HEK293 (cell line): ENCODE measurements at regions not wholly inside any gene's neighbourhood (a gene's known extent, or its start where the extent isn't known, plus 50 kb on each side); places are given as distances from the start of the nearest gene placed in this dataset.

ENCODE experiments used
- CTCF ChIA-PET: fragments of 350-600 bp; formaldehyde crosslinking; extraction: SDS; loops from one replicate; lab custom pipeline; 2021; ENCODE audit warnings: antibody characterized with exemption; lab: Yijun Ruan, JAX
- POLR2A ChIA-PET: fragments of 300-600 bp; formaldehyde crosslinking; extraction: SDS; loops from one replicate; lab custom pipeline; 2020; ENCODE audit warnings: antibody characterized with exemption, inconsistent platforms; lab: Yijun Ruan, JAX
- H3K27ac ChIP-seq: fragments of 200-500 bp; sonication (Bioruptor generic); 2 replicates; pipeline ENCODE4 v1.5.1; 2014; ENCODE audit warnings: low read depth, low read length, control low read depth, inconsistent platforms; ENCODE audit errors: extremely low read depth
- H3K36me3 ChIP-seq, 2 experiments: fragments of 200-500 bp in 1 of 2; sonication (Bioruptor generic) in 1 of 2; 1 replicate in 1 of 2; 2 replicates in 1 of 2; pipeline ENCODE4 v1.5.1; 2014 to 2017; ENCODE audit warnings: inconsistent platforms in 2 of 2, low read length in 2 of 2; ENCODE audit not compliant: control insufficient read depth in 2 of 2, insufficient read depth in 1 of 2
- H3K4me1 ChIP-seq: fragments of 200-500 bp; sonication (Bioruptor generic); 2 replicates; pipeline ENCODE4 v1.5.1; 2014; ENCODE audit warnings: mild to moderate bottlenecking, low read length, inconsistent platforms; ENCODE audit not compliant: control insufficient read depth, insufficient read depth
- H3K4me3 ChIP-seq: 2 replicates; pipeline ENCODE4 v1.5.1; 2011; ENCODE audit warnings: low read depth, mild to moderate bottlenecking, control low read depth, low read length, moderate library complexity
- H3K9me3 ChIP-seq: fragments of 200-500 bp; sonication (Bioruptor generic); 2 replicates; pipeline ENCODE4 v1.5.1; 2014; ENCODE audit warnings: low read depth, low read length, inconsistent platforms; ENCODE audit not compliant: control insufficient read depth, insufficient read depth
- BCL11B ChIP-seq: fragments of 450-650 bp; formaldehyde crosslinking; IDR thresholded peaks from 2 replicates; pipeline ENCODE4 v1.5.1; 2016; ENCODE audit warnings: low read depth, missing biosample characterization, missing genetic modification characterization
- KLF16 ChIP-seq: fragments of 450-650 bp; formaldehyde crosslinking; IDR thresholded peaks from 2 replicates; pipeline ENCODE4 v1.5.1; 2017; ENCODE audit warnings: missing biosample characterization, missing genetic modification characterization
- KLF9 ChIP-seq: fragments of 450-650 bp; formaldehyde crosslinking; IDR thresholded peaks from 2 replicates; pipeline ENCODE4 v1.5.1; 2016; ENCODE audit warnings: missing biosample characterization, missing genetic modification characterization, low read depth
- SCRT2 ChIP-seq: fragments of 450-650 bp; formaldehyde crosslinking; IDR thresholded peaks from 2 replicates; pipeline ENCODE4 v1.5.1; 2016; ENCODE audit warnings: missing biosample characterization, missing genetic modification characterization
- WT1 ChIP-seq: fragments of 450-650 bp; formaldehyde crosslinking; IDR thresholded peaks from 2 replicates; pipeline ENCODE4 v1.5.1; 2016; ENCODE audit warnings: missing biosample characterization, missing genetic modification characterization
- YY1 ChIP-seq: fragments of 450-650 bp; formaldehyde crosslinking; IDR thresholded peaks from 2 replicates; pipeline ENCODE4 v1.5.1; 2018; ENCODE audit warnings: missing biosample characterization, missing genetic modification characterization
- ZNF121 ChIP-seq: fragments of 450-650 bp; formaldehyde crosslinking; IDR thresholded peaks from 2 replicates; pipeline ENCODE4 v1.5.1; 2016; ENCODE audit warnings: missing biosample characterization, missing genetic modification characterization
- ZNF169 ChIP-seq: fragments of 450-650 bp; formaldehyde crosslinking; IDR thresholded peaks from 2 replicates; pipeline ENCODE4 v1.5.1; 2016; ENCODE audit warnings: missing biosample characterization, missing genetic modification characterization
- ZNF248 ChIP-seq: fragments of 450-650 bp; formaldehyde crosslinking; IDR thresholded peaks from 2 replicates; pipeline ENCODE4 v1.5.1; 2017; ENCODE audit warnings: missing biosample characterization, missing genetic modification characterization
- ZNF521 ChIP-seq: fragments of 450-650 bp; formaldehyde crosslinking; IDR thresholded peaks from 2 replicates; pipeline ENCODE4 v1.5.1; 2017; ENCODE audit warnings: missing biosample characterization, mild to moderate bottlenecking, missing genetic modification characterization
- ZNF561 ChIP-seq: fragments of 450-650 bp; IDR thresholded peaks from 2 replicates; pipeline ENCODE4 v1.5.1; 2018; ENCODE audit warnings: missing biosample characterization, missing genetic modification characterization, borderline replicate concordance
- ZNF623 ChIP-seq: fragments of 450-650 bp; formaldehyde crosslinking; IDR thresholded peaks from 2 replicates; pipeline ENCODE4 v1.5.1; 2016; ENCODE audit warnings: missing biosample characterization, missing genetic modification characterization
- ZNF664 ChIP-seq: fragments of 450-650 bp; formaldehyde crosslinking; IDR thresholded peaks from 2 replicates; pipeline ENCODE4 v1.5.1; 2016; ENCODE audit warnings: missing biosample characterization, missing genetic modification characterization
- ZNF747 ChIP-seq: fragments of 450-650 bp; formaldehyde crosslinking; IDR thresholded peaks from 2 replicates; pipeline ENCODE4 v1.5.1; 2016; ENCODE audit warnings: missing biosample characterization, missing genetic modification characterization
- ZNF76 ChIP-seq: fragments of 450-650 bp; formaldehyde crosslinking; IDR thresholded peaks from 2 replicates; pipeline ENCODE4; 2016; ENCODE audit warnings: low read depth, missing biosample characterization, missing genetic modification characterization, borderline replicate concordance
- ZNF785 ChIP-seq: fragments of 450-650 bp; formaldehyde crosslinking; IDR thresholded peaks from 2 replicates; pipeline ENCODE4 v1.5.1; 2016; ENCODE audit warnings: missing biosample characterization, missing genetic modification characterization
- TF ChIP-seq, protein P1 (sequence below): fragments of 450-650 bp; formaldehyde crosslinking; IDR thresholded peaks from 2 replicates; pipeline ENCODE4 v1.5.1; 2016; ENCODE audit warnings: missing biosample characterization, missing genetic modification characterization
- TF ChIP-seq, protein P2 (sequence below): fragments of 450-650 bp; formaldehyde crosslinking; IDR thresholded peaks from 2 replicates; pipeline ENCODE4 v1.5.1; 2016; ENCODE audit warnings: missing biosample characterization, missing genetic modification characterization, low read depth
- TF ChIP-seq, protein P3 (sequence below): fragments of 450-650 bp; formaldehyde crosslinking; IDR thresholded peaks from 2 replicates; pipeline ENCODE4 v1.5.1; 2016; ENCODE audit warnings: missing biosample characterization, missing genetic modification characterization
- TF ChIP-seq, protein P4 (sequence below): IDR thresholded peaks from 2 replicates; pipeline ENCODE4 v1.6.1; 2011; ENCODE audit warnings: mild to moderate bottlenecking, low read depth, low read length, borderline replicate concordance
- TF ChIP-seq, protein P5 (sequence below): fragments of 450-650 bp; formaldehyde crosslinking; IDR thresholded peaks from 2 replicates; pipeline ENCODE4 v1.5.1; 2016; ENCODE audit warnings: missing biosample characterization, missing genetic modification characterization

DNA sequence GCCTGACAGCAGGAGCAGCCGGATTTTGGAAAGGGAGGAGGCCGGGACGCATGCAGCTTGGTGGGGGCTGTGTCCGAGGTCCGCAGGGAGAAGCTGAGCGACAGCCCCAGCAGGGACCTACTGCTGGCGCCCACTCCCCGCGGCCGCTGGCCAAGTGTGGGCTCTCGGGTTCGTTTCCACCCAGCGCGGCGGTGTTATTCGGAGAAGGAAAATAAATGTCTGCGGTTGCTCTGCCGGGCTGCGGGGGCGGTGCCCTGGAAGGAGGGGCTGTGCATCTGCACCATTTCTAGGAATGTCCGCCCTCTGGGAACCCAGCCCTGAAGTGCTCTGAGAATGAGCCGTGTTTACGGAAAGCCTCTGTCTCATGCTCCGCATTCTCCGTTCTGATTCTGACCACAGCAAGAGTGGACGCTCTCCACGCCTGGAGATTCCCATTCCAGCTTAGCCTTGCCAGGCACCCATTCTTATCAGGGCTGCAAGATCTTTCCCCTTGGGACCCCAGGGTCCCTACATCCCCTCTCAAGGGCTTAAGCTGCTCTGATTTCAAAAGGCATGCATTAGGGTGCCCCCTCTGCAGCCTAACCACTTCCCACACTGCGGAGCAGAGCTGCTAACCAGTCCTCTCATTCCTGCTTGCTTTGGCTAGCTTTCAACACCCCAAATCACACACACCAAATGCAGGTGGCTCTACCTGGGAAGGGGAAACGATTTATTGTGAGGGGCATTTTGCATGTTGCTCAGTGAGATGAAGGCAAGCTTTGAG lies 256.6 kb upstream of the GLI3 start (continued):
- TF ChIP-seq, protein P1, sequence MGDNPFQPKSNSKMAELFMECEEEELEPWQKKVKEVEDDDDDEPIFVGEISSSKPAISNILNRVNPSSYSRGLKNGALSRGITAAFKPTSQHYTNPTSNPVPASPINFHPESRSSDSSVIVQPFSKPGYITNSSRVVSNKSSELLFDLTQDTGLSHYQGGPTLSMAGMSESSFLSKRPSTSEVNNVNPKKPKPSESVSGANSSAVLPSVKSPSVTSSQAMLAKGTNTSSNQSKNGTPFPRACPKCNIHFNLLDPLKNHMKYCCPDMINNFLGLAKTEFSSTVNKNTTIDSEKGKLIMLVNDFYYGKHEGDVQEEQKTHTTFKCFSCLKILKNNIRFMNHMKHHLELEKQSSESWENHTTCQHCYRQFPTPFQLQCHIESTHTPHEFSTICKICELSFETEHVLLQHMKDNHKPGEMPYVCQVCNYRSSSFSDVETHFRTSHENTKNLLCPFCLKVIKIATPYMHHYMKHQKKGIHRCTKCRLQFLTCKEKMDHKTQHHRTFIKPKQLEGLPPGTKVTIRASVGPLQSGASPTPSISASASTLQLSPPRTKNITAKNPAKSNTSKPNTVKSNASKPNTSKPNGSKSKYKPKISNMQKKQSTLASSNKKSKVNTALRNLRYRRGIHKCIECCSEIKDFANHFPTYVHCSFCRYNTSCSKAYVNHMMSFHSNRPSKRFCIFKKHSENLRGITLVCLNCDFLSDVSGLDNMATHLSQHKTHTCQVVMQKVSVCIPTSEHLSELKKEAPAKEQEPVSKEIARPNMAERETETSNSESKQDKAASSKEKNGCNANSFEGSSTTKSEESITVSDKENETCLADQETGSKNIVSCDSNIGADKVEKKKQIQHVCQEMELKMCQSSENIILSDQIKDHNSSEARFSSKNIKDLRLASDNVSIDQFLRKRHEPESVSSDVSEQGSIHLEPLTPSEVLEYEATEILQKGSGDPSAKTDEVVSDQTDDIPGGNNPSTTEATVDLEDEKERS (tag by site-specific recombination) = no peak
- 0 out of 2 replicates have a peak, but pooled peaks have one; percentile 45 for TF ChIP-seq KLF16 (tag by site-specific recombination)
- TF ChIP-seq YY1 = peak; percentile 61; the same call in 1 of the 2 replicates
- TF ChIP-seq ZNF664 = no peak

DNA sequence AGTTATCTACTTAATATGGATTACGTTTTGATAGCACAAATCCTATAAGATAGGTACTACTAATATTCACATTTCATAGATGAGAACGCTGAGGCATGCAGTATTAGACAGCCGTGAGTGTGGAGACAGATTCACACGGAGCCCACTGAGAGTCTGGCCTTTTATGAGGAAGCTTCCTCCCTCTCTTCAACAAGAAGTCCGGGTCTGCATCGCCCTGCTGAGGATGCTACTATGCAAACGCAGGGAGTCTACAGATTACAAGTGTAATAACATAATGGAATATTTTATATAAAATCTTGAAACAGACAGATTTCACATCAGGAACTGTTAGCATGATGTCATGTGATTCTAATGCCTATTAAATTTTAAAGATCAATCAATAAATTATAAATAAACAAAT lies 255.9 kb upstream of the GLI3 start:
- no peak overlapping the region; the same call in 1 of the 2 replicates for H3K4me3 ChIP-seq
- peak overlapping the region; percentile 65; the same call in 1 of the 2 replicates for H3K27ac ChIP-seq
- TF ChIP-seq, protein P2, sequence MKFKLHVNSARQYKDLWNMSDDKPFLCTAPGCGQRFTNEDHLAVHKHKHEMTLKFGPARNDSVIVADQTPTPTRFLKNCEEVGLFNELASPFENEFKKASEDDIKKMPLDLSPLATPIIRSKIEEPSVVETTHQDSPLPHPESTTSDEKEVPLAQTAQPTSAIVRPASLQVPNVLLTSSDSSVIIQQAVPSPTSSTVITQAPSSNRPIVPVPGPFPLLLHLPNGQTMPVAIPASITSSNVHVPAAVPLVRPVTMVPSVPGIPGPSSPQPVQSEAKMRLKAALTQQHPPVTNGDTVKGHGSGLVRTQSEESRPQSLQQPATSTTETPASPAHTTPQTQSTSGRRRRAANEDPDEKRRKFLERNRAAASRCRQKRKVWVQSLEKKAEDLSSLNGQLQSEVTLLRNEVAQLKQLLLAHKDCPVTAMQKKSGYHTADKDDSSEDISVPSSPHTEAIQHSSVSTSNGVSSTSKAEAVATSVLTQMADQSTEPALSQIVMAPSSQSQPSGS = peak; percentile 64
- no peak for TF ChIP-seq WT1 (tag by site-specific recombination)
- TF ChIP-seq, all 188 proteins: peak for 1
- POLR2A ChIA-PET = interaction anchor here (0.6 kb wide), 1 partner anchor 208 kb away, joined by 3 read pairs; no protein-coding TSS in a partner anchor
- Histone ChIP-seq H3K36me3 (no peaks in the 10 kb centered on the region), H3K9me3 (no peaks in the 10 kb centered on the region), H3K4me1 (peaks cover 6% of the 10 kb centered on the region; the same call in 1 of the 2 replicates)
- CTCF ChIA-PET = interaction anchor here (1.0 to 1.4 kb wide), 4 partner anchors 8 to 552 kb away, joined by 3 to 4 read pairs (median 3); no protein-coding TSS in a partner anchor

DNA sequence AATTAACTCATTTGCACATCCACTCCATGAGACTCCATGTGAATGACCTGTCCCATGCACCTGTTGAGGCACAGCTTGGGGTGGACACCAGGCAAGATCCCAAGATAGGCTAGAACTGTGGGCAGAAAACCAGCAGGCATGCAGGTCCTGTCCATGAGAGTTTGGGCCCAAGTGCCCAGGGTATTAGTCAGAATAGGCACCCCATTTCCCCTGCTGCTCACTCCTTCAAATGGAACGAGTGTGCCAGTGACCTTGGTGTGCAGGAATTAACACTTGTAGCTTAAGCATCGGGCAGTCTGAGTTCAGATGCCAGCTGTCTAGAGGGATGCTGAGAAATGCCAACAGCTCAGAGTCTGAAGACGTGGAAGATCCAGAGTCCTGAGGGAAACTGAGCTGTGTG lies 254.1 kb upstream of the GLI3 start:
- peaks cover 6% of the 10 kb centered on the region; the same call in 1 of the 2 replicates for H3K4me1 ChIP-seq
- no peaks in the 10 kb centered on the region for H3K9me3 ChIP-seq
- TF ChIP-seq SCRT2 (tag by site-specific recombination) = peak; percentile 58
- TF ChIP-seq, protein P3, sequence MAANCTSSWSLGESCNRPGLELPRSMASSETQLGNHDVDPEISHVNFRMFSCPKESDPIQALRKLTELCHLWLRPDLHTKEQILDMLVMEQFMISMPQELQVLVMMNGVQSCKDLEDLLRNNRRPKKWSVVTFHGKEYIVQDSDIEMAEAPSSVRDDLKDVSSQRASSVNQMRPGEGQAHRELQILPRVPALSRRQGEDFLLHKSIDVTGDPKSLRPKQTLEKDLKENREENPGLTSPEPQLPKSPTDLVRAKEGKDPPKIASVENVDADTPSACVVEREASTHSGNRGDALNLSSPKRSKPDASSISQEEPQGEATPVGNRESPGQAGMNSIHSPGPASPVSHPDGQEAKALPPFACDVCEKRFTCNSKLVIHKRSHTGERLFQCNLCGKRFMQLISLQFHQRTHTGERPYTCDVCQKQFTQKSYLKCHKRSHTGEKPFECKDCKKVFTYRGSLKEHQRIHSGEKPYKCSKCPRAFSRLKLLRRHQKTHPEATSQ = no peak
- ChIA-PET POLR2A (no interaction called here), CTCF (no interaction called here)
- no peaks in the 10 kb centered on the region for H3K36me3 ChIP-seq
- H3K27ac ChIP-seq = no peak overlapping the region
- H3K4me3 ChIP-seq = no peak overlapping the region

DNA sequence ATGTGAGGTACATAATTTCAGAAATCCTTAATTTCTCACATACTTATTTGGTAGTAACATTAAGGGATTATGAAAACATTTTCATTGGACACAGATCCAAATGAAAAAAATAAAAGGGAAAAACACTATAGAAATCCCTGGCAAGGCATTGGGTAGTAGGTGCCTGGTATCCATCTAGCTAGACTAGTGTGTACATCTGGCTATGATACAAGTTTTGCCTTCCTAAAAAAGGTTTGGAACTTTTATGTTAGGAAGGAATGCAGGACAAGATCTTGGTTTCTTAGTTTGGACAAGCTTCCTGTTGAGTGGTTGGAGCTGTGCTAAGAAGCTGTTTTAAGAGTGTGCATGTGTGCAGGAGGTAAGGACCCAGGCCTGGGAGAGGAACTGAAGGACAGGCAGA lies 252.3 kb upstream of the GLI3 start:
- Histone ChIP-seq H3K4me1 (peaks cover 3% of the 10 kb centered on the region; the same call in 1 of the 2 replicates), H3K36me3 (no peaks in the 10 kb centered on the region), H3K4me3 (no peak overlapping the region), H3K9me3 (no peaks in the 10 kb centered on the region), H3K27ac (no peak overlapping the region)
- ChIA-PET CTCF (interaction anchor here (0.6 to 0.8 kb wide), 2 partner anchors 307 to 511 kb away, joined by 3 read pairs; no protein-coding TSS in a partner anchor), POLR2A (no interaction called here)
- TF ChIP-seq ZNF248 (tag by site-specific recombination) (no peak), ZNF747 (tag by site-specific recombination) (no peak), ZNF785 (tag by site-specific recombination) (no peak), BCL11B (no peak), ZNF121 (tag by site-specific recombination) (no peak), ZNF521 (tag by site-specific recombination) (no peak), ZNF76 (tag by site-specific recombination) (no peak), ZNF623 (tag by site-specific recombination) (no peak), ZNF169 (tag by site-specific recombination) (no peak), KLF9 (no peak), ZNF561 (tag by site-specific recombination) (no peak)
- TF ChIP-seq, protein P4, sequence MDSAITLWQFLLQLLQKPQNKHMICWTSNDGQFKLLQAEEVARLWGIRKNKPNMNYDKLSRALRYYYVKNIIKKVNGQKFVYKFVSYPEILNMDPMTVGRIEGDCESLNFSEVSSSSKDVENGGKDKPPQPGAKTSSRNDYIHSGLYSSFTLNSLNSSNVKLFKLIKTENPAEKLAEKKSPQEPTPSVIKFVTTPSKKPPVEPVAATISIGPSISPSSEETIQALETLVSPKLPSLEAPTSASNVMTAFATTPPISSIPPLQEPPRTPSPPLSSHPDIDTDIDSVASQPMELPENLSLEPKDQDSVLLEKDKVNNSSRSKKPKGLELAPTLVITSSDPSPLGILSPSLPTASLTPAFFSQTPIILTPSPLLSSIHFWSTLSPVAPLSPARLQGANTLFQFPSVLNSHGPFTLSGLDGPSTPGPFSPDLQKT = no peak
- TF ChIP-seq, protein P5, sequence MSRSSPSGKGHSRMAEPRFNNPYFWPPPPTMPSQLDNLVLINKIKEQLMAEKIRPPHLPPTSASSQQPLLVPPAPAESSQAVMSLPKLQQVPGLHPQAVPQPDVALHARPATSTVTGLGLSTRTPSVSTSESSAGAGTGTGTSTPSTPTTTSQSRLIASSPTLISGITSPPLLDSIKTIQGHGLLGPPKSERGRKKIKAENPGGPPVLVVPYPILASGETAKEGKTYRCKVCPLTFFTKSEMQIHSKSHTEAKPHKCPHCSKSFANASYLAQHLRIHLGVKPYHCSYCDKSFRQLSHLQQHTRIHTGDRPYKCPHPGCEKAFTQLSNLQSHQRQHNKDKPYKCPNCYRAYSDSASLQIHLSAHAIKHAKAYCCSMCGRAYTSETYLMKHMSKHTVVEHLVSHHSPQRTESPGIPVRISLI (tag by site-specific recombination) = no peak
